B cell (primary cell): ENCODE measurements at regions not wholly inside any gene's neighbourhood (a gene's known extent, or its start where the extent isn't known, plus 50 kb on each side); places are given as distances from the start of the nearest gene placed in this dataset.

Experiments used
- CTCF ChIP-seq: fragments of 200-600 bp; IDR thresholded peaks from one replicate; pipeline ENCODE4 v1.8.0; 2022; ENCODE audit warnings: antibody characterized with exemption, mild to moderate bottlenecking
- EZH2 ChIP-seq: IDR thresholded peaks from 2 replicates; pipeline ENCODE4 v1.6.1; 2012; ENCODE audit warnings: borderline replicate concordance, low read depth, mild to moderate bottlenecking, moderate library complexity, low read length; ENCODE audit not compliant: insufficient read depth, poor library complexity, severe bottlenecking

GRCh38 chr6:9851541-9852380 lies 563.1 kb downstream of the TFAP2A start:
- no peak for TF ChIP-seq CTCF
- TF ChIP-seq EZH2 = no peak
